ENCODE measurements at regions not wholly inside any gene's neighbourhood (a gene's known extent, or its start where the extent isn't known, plus 50 kb on each side); places are given as distances from the start of the nearest gene placed in this dataset.

DNA sequence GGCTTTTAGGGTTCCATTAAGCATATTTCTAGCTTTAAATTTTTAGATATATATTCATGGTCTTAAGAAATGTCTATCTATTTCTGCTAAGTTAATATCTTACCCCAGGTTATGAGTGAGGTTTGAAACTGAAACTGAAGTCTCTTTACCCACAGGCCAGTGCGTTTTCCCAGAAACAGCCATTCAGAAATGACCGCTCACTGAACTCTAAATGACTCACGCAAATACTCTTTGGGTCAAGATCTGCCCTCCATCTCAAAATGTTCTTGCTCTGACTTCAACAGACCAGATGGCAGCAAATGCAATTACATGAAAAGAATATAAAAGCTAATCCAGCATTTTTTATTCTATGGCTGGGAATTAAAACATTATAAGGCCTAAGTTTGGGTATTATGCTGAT lies 315.2 kb downstream of the TDRD15 start:
- no peak for DNase-seq (ENCODE audit: low spot score)

DNA sequence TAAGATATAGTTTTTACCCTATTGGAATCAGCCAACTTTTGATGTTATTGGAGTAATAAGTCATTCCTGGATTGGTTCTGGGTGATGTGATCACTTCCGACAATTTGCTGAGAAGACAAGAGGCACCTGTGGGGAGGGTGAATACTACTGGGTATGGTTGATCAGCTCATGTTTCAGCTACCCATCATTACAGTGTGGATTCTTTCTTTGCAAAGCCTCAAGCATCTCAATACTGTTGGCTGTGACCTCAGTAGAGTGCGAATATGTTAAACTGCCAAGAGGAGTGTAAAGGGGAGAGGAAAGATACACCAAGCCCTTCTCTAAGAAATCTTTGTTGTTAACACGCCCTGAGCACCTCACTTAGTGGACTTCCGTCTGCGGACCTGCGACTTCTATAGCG lies 317.7 kb downstream of the TDRD15 start:
- no peak for DNase-seq (ENCODE audit: low spot score)

DNA sequence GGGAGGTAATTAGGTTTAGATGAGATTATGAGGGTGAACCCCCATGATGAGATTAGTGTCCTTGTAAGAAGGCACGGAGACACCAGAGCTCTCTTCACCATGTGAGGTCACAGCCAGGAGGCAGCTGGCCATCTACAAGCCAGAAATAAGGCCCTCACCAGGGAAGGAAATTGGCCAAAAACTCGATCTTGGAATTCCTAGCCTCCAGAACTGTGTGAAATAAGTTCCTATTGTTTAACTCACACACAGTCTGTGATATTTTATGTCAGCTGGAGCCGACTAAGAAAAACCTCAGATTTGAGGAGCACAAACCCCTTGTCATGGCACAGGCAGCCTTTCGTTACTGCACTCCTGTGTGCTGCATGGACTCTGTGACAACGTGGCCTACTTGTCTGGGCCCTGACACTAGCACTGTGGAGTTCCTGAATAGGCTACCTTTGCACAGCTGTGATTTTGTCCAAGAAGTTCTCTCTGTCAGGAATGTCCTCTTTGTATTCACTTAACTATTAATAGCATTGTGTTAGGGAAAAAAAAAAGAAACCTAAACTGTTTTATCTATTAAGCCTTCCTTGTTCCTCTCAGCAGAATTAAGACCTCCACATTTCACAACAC lies 319.8 kb downstream of the TDRD15 start:
- DNase-seq (ENCODE audit: low spot score) = no peak

DNA sequence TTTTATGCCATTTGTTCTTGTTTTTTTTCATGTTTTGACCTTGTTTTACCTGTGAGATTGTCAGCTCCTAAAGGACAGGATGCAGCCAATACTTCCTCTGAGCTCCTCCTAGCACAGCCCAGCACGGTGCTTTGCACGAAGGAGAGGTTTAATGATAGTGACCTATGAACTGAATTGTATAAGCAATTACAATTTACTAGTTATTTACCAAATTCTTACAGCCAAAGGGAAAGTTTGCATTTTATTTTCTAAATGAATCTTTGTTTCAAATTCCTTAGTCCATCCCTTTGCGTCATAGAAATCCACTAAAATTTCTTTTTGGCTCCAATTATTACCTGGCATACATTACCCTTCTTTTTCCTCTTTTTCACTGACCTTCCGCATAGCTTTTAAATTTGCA lies 326.1 kb downstream of the TDRD15 start:
- DNase-seq (ENCODE audit: low spot score) = no peak

DNA sequence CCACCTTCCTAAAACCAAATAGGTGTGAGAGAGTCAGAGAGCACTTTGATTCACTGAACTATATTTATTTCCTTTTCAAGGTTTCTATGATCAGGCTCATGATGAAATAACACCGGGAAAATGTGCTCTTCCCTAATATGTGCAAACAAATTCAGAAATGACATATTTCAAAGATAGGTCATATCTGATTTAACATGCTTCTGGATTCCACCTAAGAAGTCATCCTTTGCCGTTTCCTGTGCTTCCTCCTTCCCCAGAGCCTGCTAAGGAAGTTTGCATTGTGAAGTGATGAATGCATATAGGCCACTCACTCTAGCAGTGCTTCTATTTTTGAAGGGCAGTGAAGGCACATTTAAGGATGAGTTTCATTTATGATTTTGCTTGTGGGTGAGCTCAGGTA lies 327.6 kb downstream of the TDRD15 start:
- no peak for DNase-seq (ENCODE audit: low spot score)

DNA sequence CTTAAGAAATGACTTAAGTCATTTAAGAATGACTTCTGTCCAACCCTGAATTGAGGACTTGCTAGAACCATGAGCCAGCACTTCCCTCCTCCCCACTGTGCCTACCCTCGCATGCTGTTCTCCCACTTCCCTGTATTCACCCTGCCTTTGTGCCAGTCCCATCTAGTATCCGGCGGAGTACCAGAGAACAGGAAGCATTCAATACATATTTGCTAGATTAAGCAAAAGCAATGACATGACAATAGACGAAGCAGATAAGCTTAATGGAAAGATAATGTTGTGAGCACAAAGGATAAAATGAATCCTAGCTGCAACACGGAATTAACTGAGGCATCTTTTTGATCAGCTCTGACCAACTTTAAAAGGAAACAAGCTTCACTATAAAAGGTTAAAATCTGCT lies 328.5 kb downstream of the TDRD15 start:
- DNase-seq (ENCODE audit: low spot score) = no peak

DNA sequence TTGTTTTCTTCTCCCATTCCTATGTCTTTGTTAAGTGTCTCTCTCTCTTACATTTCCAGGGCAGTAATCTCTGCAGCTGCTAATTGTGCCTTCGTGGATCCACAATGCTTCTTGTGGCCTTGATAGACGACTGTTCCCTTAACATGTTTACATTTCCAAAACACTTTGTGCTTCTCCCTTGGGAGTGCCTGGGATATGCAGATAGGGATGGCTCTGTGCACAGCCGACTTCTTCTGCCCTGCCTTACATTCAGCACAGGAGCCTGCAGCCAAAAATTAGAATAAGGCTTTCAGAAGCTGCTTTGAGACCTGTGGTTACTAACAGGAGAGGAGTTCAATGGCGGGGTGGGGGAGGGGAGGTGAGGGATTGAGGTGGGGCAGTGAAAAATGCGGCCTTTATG lies 328.9 kb downstream of the TDRD15 start:
- DNase-seq (ENCODE audit: low spot score) = no peak

DNA sequence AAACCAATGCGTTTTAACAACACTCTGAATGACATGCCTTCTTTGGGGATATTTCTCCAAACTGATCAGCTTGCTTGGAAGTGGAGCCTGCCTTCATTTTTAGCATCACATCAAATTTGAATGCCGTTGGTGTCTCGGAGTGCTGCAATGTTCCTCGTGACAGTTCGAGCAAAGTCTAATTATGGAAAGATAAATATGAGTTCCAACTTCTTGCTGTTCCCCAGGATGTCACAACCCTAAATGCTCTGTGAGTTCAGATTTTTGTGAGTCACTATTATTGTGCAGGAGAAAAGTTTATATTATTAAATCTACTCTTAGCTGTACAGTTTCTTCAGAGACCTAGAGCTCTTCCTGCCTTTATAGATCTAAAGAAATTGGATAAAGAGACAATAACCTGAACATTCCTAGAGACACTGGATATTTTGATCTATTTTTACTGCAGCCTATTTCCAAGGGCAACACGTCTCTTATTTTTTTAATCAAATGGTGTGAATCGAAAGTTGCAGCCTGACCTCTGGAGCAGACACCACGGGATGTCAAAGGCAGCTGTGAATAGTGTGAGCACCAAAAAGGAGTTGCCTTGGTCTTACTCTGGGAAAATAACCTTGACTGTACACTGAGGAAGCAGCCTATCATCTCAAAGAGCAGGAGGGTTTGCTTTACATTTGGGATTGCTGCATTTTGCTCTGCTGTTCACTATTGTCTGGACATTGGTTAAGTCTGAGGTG lies 330.1 kb downstream of the TDRD15 start:
- DNase-seq (ENCODE audit: low spot score) = no peak

DNA sequence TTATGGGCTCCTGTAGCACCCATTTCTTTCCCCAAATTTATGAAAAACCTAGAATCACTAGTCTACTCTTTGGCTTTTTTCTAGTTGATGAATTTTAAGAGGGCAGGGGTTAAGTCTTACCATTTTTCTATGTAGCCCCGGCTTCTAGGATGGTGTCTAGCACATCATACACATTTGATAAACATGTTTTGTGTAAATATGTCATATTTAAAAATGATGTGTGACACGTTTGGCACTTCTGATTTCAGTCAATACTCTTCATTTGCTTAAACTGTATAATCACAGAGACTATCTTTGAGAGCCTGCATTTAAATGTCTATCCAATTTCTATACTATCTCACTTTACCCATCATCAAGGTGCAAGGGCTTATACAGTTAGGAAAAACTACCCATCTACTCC lies 331.1 kb downstream of the TDRD15 start:
- DNase-seq (ENCODE audit: low spot score) = no peak

DNA sequence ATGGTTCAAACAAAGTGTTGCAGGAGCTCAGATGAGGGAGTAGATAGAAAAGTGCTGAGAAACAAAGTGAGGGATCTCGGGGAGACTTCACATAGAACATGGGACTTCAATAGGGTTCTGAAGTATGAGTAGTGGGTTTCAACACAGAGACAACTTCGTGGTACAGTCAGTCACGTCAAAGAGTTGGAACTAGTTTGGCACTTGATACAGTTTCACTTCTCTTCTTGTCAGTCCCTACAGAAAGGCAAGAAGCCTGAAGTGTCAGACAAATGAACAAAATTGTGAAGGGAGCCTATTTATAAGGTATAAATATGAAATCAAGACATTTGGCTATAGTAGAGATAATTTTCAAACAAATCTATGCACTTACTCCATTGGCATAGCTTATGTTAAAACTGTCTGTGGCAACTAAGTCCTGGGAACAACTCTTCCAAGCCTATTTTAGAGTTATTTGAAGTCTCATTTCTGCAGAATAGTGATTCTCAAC lies 338.0 kb downstream of the TDRD15 start:
- DNase-seq (ENCODE audit: low spot score) = no peak

DNA sequence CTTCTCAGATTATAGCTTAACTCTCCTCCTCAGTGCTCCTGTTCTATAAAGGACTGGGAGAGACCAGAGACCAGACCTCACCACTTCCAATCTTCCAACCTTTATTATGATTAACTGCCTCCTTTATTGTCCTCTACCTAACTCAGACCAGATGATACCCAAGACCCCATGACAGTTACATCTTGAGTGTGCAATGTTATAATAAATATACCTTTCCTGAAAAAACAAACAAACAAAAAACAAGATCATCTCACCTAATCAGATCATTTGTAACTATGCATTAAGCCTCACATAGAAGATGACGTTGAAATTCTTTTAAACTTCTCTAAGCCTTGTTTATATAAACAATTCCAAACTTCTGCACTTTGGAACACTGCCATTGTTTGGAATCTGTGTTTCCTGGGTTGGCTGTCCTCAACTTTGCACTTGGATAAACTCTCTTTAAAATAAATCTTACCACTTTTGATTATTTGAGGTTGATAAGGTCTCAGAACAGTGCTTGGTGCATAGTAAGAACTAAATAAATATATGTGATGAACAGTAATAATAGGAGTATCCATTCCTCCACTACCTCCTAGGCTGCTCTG lies 342.7 kb downstream of the TDRD15 start:
- no peak for DNase-seq (ENCODE audit: low spot score)

DNA sequence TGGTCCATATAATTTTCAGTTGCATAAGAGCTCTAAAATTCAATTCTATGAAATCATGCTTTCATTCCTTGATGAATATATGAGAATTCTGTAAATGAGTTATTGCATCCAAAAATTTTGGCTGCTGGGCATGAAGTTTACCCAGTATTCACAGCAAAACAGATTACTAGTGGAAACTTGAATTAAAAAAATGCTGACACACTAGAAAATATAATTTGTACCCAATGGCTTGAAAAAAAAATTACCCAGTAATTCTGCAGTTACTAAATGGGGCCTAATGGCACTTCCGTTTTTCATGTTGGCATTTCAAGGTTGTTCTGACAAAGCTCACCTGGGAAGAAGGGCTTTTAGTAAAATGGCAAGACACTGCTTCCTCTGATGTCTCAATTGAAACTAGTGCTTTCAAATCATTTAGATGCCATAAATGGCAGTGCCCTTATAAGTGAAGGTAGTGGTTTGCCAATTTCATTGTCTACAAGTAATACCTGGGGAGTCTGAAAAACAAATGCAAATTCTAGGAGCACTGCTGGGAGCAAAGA lies 343.6 kb downstream of the TDRD15 start:
- DNase-seq (ENCODE audit: low spot score) = no peak

DNA sequence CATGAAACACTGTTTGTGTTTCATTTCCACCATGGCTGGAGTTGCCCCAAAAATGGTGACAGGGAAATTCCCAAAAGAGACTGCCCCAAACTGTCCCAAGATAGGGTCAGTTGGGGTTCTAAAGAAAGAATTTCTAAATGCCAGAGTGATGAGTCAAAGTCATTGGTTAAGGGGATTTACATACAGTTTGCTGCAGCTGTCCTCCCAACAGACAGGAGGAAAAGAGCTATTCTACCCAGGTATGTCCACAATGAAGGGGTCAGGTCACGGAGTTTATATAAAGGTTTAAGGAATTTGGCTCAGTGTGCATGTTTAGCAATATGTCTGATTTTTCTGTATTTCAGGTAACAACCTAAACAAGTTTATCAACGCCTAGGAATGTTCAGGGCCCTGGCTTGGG lies 344.1 kb downstream of the TDRD15 start:
- DNase-seq (ENCODE audit: low spot score) = no peak

DNA sequence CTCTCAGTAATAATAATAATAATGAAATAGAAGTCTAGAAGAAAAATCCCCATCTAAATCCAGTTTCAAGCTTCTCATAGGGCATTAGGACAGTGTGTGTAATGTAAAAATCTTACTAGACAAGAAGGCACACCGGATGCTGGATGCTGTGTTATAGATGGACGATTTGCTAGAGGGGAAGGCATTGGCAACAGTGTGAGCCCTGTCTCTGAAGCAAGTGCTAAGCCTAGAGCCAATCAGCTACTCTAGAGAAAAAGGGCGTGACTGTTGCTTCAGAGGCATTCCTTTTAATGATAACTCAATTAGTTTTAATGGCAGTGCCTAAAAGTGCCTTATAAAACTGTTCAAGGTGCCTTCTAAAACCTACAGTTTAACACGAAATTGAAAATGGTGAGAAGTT lies 344.9 kb downstream of the TDRD15 start:
- DNase-seq (ENCODE audit: low spot score) = no peak

DNA sequence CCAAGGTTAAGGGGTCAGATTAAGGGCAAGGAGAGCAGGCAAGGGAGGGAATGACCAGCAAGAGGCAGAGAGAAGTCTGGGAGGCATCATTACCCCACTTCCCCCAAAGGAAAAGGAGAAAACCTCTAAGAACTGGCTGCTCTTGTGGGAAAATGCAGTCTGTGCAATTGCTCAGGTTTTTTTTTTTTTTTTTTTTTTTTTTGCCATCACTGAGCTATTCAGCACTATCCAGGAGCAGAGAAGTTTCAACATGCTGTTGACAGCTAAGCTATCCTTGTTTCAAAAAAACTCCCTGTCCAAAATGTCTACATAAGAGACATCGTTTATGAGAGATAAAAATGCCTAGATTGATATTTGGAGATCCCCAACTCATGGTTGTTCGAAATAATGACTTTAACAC lies 345.4 kb downstream of the TDRD15 start:
- DNase-seq (ENCODE audit: low spot score) = no peak

DNA sequence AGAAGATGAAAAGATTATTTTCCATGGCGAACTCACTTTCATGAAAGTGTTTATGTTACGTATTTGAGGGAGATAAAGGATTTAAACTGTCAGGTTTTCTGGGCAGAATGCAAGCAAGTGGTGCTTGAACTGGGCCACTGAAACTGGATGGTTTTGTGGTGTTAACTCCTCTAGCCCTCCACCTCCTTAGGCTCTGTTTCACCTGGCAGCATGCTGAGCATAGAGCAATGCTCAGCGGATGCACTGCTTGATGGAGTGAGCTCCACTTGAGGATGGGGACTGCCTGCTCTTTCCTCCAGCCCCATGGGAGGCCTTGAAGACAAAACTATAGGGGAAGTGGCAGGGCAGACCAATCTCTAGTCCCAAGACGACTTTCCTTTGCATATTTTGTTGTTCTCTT lies 345.8 kb downstream of the TDRD15 start:
- no peak for DNase-seq (ENCODE audit: low spot score)

DNA sequence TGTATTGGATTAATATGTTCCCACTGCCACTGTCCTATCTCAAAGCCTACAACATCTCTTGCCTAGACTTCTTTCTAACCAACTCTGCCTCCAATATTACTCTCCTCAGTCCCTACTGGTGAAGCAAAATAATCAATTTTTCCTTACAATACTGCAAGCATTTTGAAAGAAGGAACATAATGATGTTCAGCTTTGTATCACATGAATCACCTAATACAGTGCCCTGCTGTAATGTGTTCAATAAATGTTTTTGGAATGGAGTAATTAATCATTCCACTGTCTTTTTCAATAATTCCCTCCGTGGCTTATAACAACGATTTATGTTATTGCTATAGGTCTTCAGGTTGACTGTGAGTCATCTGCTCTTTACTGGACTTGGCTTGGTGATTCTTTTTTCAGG lies 356.4 kb downstream of the TDRD15 start:
- no peak for DNase-seq (ENCODE audit: low spot score)

DNA sequence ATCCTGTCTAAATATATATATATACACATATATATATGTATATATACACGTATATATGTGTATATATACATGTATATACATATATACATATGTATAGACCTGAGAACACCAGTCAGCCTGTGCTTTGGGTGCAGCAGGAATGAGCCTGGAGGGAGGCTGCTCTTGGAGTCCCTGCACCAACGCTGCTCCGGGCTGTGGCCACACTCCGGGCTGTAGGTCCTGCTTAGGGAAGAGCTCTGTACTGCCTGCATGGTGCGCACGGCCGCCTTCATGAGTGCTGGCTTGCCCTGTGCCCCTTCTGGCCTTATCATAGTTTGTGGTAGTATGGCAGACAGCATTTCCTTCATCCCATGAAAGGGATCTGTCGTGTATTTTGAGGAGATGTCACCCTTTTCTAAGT lies 360.9 kb downstream of the TDRD15 start:
- no peak for DNase-seq (ENCODE audit: low spot score)

DNA sequence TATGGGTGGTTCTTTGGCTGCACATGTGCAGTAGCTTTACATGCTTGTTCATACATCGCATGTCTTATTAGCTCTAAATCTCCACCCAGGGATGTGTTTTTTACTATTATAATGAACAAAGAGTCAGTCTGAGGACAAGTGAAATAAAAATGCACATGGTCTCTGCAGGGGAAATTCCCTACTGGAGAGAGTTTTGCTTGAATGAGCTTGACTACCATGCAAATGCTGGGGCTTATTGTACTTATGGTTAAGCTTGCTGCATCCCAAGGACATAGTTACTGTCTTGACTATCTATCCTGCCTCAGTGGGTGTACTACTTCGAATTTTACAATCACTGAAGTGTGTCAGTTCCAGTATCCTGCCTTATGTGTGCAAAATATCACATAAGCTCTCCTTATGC lies 362.7 kb downstream of the TDRD15 start:
- no peak for DNase-seq (ENCODE audit: low spot score)

DNA sequence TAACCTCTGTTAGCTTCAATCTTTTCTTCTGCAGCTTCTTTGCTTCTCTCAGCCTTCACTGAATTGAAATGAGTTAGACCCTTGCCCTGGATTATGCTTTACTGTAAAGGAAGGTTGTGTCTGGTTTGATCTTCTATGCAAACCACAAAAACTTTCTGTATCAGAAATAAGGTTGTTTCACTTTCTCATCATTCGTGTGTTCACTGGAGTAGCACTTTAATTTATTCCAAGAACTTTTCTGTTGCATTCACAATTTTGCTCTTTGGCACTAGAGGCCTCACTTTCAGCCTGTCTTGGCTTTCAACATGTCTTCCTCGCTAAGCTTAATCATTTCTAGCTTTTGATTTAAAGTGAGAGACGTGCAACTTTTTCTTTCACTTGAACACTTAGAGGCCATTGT lies 365.3 kb downstream of the TDRD15 start:
- no peak for DNase-seq (ENCODE audit: low spot score)

DNA sequence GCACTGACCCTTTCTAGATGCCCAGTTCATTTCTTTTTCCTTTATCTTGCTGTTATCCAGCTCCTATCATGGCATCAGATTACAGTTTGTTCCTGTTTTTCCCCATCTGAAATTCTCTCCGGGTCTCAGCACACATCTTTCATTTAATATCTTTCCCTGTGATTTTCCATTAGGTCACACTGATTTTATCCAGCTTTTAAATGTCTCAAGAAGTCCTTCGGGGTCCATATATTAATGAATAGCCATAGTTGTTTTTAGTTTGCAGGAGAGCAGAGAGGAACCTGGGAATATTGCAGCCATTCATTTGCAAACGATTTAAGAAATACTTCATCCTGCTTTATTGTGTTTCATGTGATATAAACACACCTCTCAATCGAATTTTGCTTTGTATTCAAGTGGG lies 374.2 kb downstream of the TDRD15 start:
- no peak for DNase-seq (ENCODE audit: low spot score)

DNA sequence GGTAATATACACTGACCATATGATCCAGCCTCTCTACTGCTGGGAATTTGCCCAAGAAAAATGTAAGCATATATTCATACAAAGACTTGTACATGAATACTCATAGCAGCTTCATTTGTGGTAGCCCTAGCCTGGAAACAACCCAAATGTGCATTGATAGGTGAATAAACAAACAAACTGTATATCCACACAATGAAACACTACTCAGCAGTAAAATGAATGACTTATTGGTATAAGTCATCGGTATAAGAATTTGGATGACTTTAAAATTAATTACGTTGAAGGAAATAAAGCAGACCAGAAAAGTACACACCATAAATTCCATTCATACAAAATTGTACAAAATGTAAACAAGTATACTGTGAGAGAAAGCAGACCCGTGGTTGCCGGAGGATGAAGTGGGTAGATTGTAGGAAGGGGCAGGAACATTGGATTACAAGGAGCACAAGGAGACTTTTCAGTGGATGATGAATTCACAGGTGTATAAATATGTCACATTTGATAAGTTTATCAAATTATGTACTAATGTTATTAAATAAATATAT lies 376.7 kb downstream of the TDRD15 start:
- no peak for DNase-seq (ENCODE audit: low spot score)

DNA sequence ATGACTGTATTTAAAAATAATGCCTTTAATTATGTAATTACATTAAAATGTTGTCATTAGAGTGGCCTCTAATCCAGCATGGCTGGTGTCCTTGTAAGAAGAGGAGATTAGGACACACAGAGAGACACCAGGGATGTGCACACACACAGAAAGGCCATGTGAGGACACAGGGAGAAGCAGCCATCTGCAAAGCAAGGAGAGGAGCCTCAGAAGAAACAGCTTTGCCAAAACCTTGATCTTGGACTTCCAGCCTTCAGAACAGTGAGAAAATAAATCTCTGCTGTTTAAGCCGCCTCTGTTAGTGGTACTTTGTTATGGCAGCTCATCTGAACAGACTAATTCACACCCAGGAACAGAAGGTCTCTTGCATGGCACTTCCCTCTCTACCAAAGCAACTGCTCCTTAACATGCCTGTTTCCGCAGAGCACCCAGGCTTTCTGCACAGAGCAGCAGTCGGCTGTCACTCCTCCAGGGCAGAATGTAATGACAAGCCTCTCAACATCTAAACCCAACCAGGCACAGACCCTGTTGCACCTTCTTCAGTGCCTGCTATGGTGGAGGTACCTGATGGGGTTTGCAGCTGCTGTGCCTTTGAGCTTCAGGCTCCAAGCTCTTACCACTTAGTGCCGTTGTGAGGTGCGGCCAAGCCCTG lies 377.7 kb downstream of the TDRD15 start:
- DNase-seq (ENCODE audit: low spot score) = no peak

Measured in ecto neural progenitor cell (in vitro differentiated cells).